Neural cell (in vitro differentiated cells): ENCODE measurements at regions not wholly inside any gene's neighbourhood (a gene's known extent, or its start where the extent isn't known, plus 50 kb on each side); places are given as distances from the start of the nearest gene placed in this dataset.

ENCODE experiments used
- H2AFZ ChIP-seq: fragments of 200-600, 300-800 bp; sonication (generic), shearing (Covaris generic); 2 replicates; pipeline ENCODE4 v1.6.0; 2014; ENCODE audit warnings: low read depth, mild to moderate bottlenecking, antibody characterized with exemption, low read length, moderate library complexity
- H3F3A ChIP-seq: fragments of 200-600 bp; shearing (Covaris generic); 2 replicates; pipeline ENCODE4 v1.6.1; 2016; ENCODE audit warnings: mild to moderate bottlenecking, moderate library complexity, mixed read lengths, antibody characterized with exemption, low read length; ENCODE audit not compliant: insufficient read depth, poor library complexity, severe bottlenecking
- H3K27ac ChIP-seq: fragments of 200-600, 300-800 bp; sonication (generic), shearing (Covaris generic); 2 replicates; pipeline ENCODE4 v1.5.1; 2014; ENCODE audit warnings: mild to moderate bottlenecking, low read length, moderate library complexity
- H3K27me3 ChIP-seq: fragments of 300-800, 200-600 bp; sonication (generic), shearing (Covaris generic); 2 replicates; pipeline ENCODE4 v1.6.0; 2014; ENCODE audit warnings: mild to moderate bottlenecking, low read depth, low read length, moderate library complexity; ENCODE audit not compliant: insufficient read depth
- H3K36me3 ChIP-seq: fragments of 300-800, 200-600 bp; sonication (generic), shearing (Covaris generic); 2 replicates; pipeline ENCODE4 v1.5.1; 2014; ENCODE audit warnings: mild to moderate bottlenecking, antibody characterized with exemption, low read length, moderate library complexity; ENCODE audit not compliant: insufficient read depth
- H3K4me2 ChIP-seq: fragments of 300-800, 200-600 bp; sonication (generic), shearing (Covaris generic); 2 replicates; pipeline ENCODE4 v1.6.0; 2014; ENCODE audit warnings: mild to moderate bottlenecking, low read length
- H3K4me3 ChIP-seq: fragments of 300-800, 200-600 bp; sonication (generic), shearing (Covaris generic); 2 replicates; pipeline ENCODE4 v1.5.1; 2014; ENCODE audit warnings: mild to moderate bottlenecking, low read length, moderate library complexity
- H3K79me2 ChIP-seq: fragments of 200-600 bp; shearing (Covaris generic); replicated peaks from 2 replicates; pipeline ENCODE4 v1.6.0; 2014; ENCODE audit warnings: mild to moderate bottlenecking, low read length, moderate library complexity; ENCODE audit not compliant: insufficient read depth
- H3K9ac ChIP-seq: fragments of 300-800, 200-600 bp; sonication (generic), shearing (Covaris generic); 2 replicates; pipeline ENCODE4 v1.6.1; 2016; ENCODE audit warnings: mild to moderate bottlenecking, low read length, mixed read lengths
- H3K9me2 ChIP-seq: fragments of 200-600 bp; shearing (Covaris generic); 2 replicates; pipeline ENCODE4 v1.6.1; 2016; ENCODE audit warnings: mild to moderate bottlenecking, low read length, mixed read lengths; ENCODE audit not compliant: insufficient read depth
- H3K9me3 ChIP-seq: fragments of 200-600, 300-800 bp; sonication (generic), shearing (Covaris generic); 2 replicates; pipeline ENCODE4 v1.6.1; 2016; ENCODE audit warnings: mild to moderate bottlenecking, mixed run types, low read length, moderate library complexity, mixed read lengths
- H4K20me1 ChIP-seq: fragments of 200-600 bp; shearing (Covaris generic); 2 replicates; pipeline ENCODE4 v1.6.1; 2016; ENCODE audit warnings: mild to moderate bottlenecking, mixed run types; ENCODE audit not compliant: insufficient read depth
- EP300 ChIP-seq: fragments of 450-650 bp; conservative IDR thresholded peaks from 2 replicates; pipeline ENCODE4 v1.6.1; 2014; ENCODE audit warnings: antibody characterized with exemption, mild to moderate bottlenecking, moderate library complexity; ENCODE audit not compliant: poor library complexity, severe bottlenecking
- EZH2 ChIP-seq: fragments of 200-600, 300-800 bp; shearing (Covaris generic), sonication (generic); IDR thresholded peaks from 2 replicates; pipeline ENCODE4 v1.6.1; 2014; ENCODE audit warnings: antibody characterized with exemption, low read length, borderline replicate concordance, mild to moderate bottlenecking; ENCODE audit not compliant: insufficient read depth, poor library complexity, severe bottlenecking
- MXI1 ChIP-seq: fragments of 450-650 bp; conservative IDR thresholded peaks from 2 replicates; pipeline ENCODE4 v1.6.1; 2014; ENCODE audit warnings: antibody characterized with exemption, mild to moderate bottlenecking; ENCODE audit not compliant: poor library complexity, severe bottlenecking
- POLR2AphosphoS5 ChIP-seq: IDR thresholded peaks from 2 replicates; pipeline ENCODE4 v1.6.1; 2012
- RAD21 ChIP-seq: fragments of 450-650 bp; conservative IDR thresholded peaks from 2 replicates; pipeline ENCODE4 v1.6.1; 2014; ENCODE audit warnings: antibody characterized with exemption, mild to moderate bottlenecking, moderate library complexity
- SMC3 ChIP-seq: fragments of 450-650 bp; conservative IDR thresholded peaks from 2 replicates; pipeline ENCODE4 v1.6.1; 2014; ENCODE audit warnings: antibody characterized with exemption, mild to moderate bottlenecking, moderate library complexity; ENCODE audit not compliant: poor library complexity
- TAF1 ChIP-seq: IDR thresholded peaks from 2 replicates; pipeline ENCODE4 v1.6.1; 2012; ENCODE audit warnings: low read depth
- TF ChIP-seq, protein P1 (sequence below): fragments of 450-650 bp; IDR thresholded peaks from 2 replicates; pipeline ENCODE4 v1.5.1; 2014; ENCODE audit warnings: antibody characterized with exemption, mild to moderate bottlenecking, moderate library complexity; ENCODE audit not compliant: poor library complexity, severe bottlenecking
- TF ChIP-seq, protein P2 (sequence below): IDR thresholded peaks from 2 replicates; pipeline ENCODE4 v1.6.1; 2012; ENCODE audit warnings: borderline replicate concordance

- Histone ChIP-seq H3K4me2 (no peak overlapping the region), H2AFZ (no peak overlapping the region), H3K4me3 (no peak overlapping the region), H3K9me2 (no peaks in the 10 kb centered on the region), H3K9me3 (no peaks in the 10 kb centered on the region), H3K79me2 (no peaks in the 10 kb centered on the region), H3K27ac (no peak overlapping the region), H3K36me3 (no peaks in the 10 kb centered on the region), H3K27me3 (no peaks in the 10 kb centered on the region), H3F3A (no peaks in the 10 kb centered on the region), H4K20me1 (no peaks in the 10 kb centered on the region), H3K9ac (no peak overlapping the region)
- TF ChIP-seq, protein P1, sequence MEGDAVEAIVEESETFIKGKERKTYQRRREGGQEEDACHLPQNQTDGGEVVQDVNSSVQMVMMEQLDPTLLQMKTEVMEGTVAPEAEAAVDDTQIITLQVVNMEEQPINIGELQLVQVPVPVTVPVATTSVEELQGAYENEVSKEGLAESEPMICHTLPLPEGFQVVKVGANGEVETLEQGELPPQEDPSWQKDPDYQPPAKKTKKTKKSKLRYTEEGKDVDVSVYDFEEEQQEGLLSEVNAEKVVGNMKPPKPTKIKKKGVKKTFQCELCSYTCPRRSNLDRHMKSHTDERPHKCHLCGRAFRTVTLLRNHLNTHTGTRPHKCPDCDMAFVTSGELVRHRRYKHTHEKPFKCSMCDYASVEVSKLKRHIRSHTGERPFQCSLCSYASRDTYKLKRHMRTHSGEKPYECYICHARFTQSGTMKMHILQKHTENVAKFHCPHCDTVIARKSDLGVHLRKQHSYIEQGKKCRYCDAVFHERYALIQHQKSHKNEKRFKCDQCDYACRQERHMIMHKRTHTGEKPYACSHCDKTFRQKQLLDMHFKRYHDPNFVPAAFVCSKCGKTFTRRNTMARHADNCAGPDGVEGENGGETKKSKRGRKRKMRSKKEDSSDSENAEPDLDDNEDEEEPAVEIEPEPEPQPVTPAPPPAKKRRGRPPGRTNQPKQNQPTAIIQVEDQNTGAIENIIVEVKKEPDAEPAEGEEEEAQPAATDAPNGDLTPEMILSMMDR, result no peak
- no peak for TF ChIP-seq MXI1
- TF ChIP-seq EZH2, result no peak
- TF ChIP-seq, protein P2, sequence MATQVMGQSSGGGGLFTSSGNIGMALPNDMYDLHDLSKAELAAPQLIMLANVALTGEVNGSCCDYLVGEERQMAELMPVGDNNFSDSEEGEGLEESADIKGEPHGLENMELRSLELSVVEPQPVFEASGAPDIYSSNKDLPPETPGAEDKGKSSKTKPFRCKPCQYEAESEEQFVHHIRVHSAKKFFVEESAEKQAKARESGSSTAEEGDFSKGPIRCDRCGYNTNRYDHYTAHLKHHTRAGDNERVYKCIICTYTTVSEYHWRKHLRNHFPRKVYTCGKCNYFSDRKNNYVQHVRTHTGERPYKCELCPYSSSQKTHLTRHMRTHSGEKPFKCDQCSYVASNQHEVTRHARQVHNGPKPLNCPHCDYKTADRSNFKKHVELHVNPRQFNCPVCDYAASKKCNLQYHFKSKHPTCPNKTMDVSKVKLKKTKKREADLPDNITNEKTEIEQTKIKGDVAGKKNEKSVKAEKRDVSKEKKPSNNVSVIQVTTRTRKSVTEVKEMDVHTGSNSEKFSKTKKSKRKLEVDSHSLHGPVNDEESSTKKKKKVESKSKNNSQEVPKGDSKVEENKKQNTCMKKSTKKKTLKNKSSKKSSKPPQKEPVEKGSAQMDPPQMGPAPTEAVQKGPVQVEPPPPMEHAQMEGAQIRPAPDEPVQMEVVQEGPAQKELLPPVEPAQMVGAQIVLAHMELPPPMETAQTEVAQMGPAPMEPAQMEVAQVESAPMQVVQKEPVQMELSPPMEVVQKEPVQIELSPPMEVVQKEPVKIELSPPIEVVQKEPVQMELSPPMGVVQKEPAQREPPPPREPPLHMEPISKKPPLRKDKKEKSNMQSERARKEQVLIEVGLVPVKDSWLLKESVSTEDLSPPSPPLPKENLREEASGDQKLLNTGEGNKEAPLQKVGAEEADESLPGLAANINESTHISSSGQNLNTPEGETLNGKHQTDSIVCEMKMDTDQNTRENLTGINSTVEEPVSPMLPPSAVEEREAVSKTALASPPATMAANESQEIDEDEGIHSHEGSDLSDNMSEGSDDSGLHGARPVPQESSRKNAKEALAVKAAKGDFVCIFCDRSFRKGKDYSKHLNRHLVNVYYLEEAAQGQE, result no peak
- no peak for TF ChIP-seq EP300
- TF ChIP-seq SMC3, result no peak
- no peak for TF ChIP-seq RAD21
- no peak for TF ChIP-seq POLR2AphosphoS5
- no peak for TF ChIP-seq TAF1
Measured at GRCh38 chr17:70813355-70813930, 644.1 kb downstream of the KCNJ2 start.

GRCh38 chr17:70819183-70819582, 649.9 kb downstream of the KCNJ2 start:
- Histone ChIP-seq H3K9me2 (no peaks in the 10 kb centered on the region), H3K9me3 (no peaks in the 10 kb centered on the region), H4K20me1 (no peaks in the 10 kb centered on the region), H3K4me3 (no peak overlapping the region), H3F3A (no peaks in the 10 kb centered on the region), H2AFZ (no peak overlapping the region), H3K27ac (no peak overlapping the region), H3K4me2 (no peak overlapping the region), H3K36me3 (no peaks in the 10 kb centered on the region), H3K79me2 (no peaks in the 10 kb centered on the region), H3K27me3 (no peaks in the 10 kb centered on the region), H3K9ac (no peak overlapping the region)
- TF ChIP-seq, protein P2, result no peak
- TF ChIP-seq EP300 (no peak), TAF1 (no peak), SMC3 (no peak), MXI1 (no peak), POLR2AphosphoS5 (no peak), RAD21 (no peak), EZH2 (no peak)
- TF ChIP-seq, protein P1, result no peak
